Astrocyte (in vitro differentiated cells and primary cell): ENCODE measurements at regions not wholly inside any gene's neighbourhood (a gene's known extent, or its start where the extent isn't known, plus 50 kb on each side); places are given as distances from the start of the nearest gene placed in this dataset.

Experiments used
- DNase-seq: peaks from one replicate; pipeline ENCODE4 v3.0.0-alpha.2; 2010; ENCODE audit warnings: low read depth
- FAIRE-seq: peaks from 2 replicates; lab custom pipeline; 2011; peaks lifted over from hg19 to GRCh38; lab: Jason Lieb, UNC
- H2AFZ ChIP-seq: 2 replicates; pipeline ENCODE4 v1.6.0; 2012; ENCODE audit warnings: low read depth, low read length, inconsistent platforms
- H3K27ac ChIP-seq: 2 replicates; pipeline ENCODE4 v1.5.1; 2011; ENCODE audit warnings: low read depth, low read length, inconsistent platforms
- H3K27me3 ChIP-seq: 2 replicates; pipeline ENCODE4 v1.6.0; 2011; ENCODE audit warnings: low read length, inconsistent platforms; ENCODE audit not compliant: insufficient read depth
- H3K36me3 ChIP-seq: 2 replicates; pipeline ENCODE4 v1.5.1; 2011; ENCODE audit warnings: low read length, inconsistent platforms; ENCODE audit not compliant: insufficient read depth
- H3K4me1 ChIP-seq: 2 replicates; pipeline ENCODE4 v1.5.1; 2011; ENCODE audit warnings: low read length, inconsistent platforms; ENCODE audit not compliant: insufficient read depth
- H3K4me2 ChIP-seq: 2 replicates; pipeline ENCODE4 v1.6.0; 2012; ENCODE audit warnings: low read length, inconsistent platforms
- H3K4me3 ChIP-seq: 2 replicates; pipeline ENCODE4 v1.5.1; 2011; ENCODE audit warnings: low read depth, mild to moderate bottlenecking, low read length, inconsistent platforms; ENCODE audit not compliant: insufficient read depth
- H3K79me2 ChIP-seq: 2 replicates; pipeline ENCODE4 v1.6.0; 2012; ENCODE audit warnings: mild to moderate bottlenecking, low read length, inconsistent platforms; ENCODE audit not compliant: insufficient read depth
- H3K9ac ChIP-seq: 2 replicates; pipeline ENCODE4 v1.6.0; 2012; ENCODE audit warnings: mild to moderate bottlenecking, low read length, inconsistent platforms
- H3K9me3 ChIP-seq: 2 replicates; pipeline ENCODE4 v1.5.1; 2012; ENCODE audit warnings: low read depth, mild to moderate bottlenecking, low read length, inconsistent platforms; ENCODE audit not compliant: insufficient read depth
- H4K20me1 ChIP-seq: 2 replicates; pipeline ENCODE4 v1.6.0; 2012; ENCODE audit warnings: low read length, inconsistent platforms; ENCODE audit not compliant: insufficient read depth
- H3K27ac Mint-ChIP-seq: one replicate; pipeline ENCODE4 v1.8.0; 2021; ENCODE audit warnings: mild to moderate bottlenecking, mixed read lengths; ENCODE audit not compliant: unreplicated experiment
- H3K27me3 Mint-ChIP-seq: one replicate; pipeline ENCODE4 v1.8.0; 2021; ENCODE audit warnings: low read depth, mixed read lengths; ENCODE audit not compliant: unreplicated experiment
- H3K36me3 Mint-ChIP-seq: one replicate; pipeline ENCODE4 v1.8.0; 2021; ENCODE audit warnings: low read depth, mixed read lengths; ENCODE audit not compliant: unreplicated experiment
- H3K4me1 Mint-ChIP-seq: one replicate; pipeline ENCODE4 v1.8.0; 2021; ENCODE audit warnings: low read depth, mixed read lengths; ENCODE audit not compliant: unreplicated experiment
- H3K4me3 Mint-ChIP-seq: one replicate; pipeline ENCODE4 v1.8.0; 2021; ENCODE audit warnings: mild to moderate bottlenecking, moderate library complexity, mixed read lengths; ENCODE audit not compliant: unreplicated experiment
- H3K9me3 Mint-ChIP-seq: one replicate; pipeline ENCODE4 v1.8.0; 2021; ENCODE audit warnings: mild to moderate bottlenecking, mixed read lengths; ENCODE audit not compliant: unreplicated experiment
- CTCF ChIP-seq: IDR thresholded peaks from 2 replicates; pipeline ENCODE4 v1.5.1; 2011; ENCODE audit warnings: low read depth, mild to moderate bottlenecking, inconsistent platforms, low read length, moderate library complexity; ENCODE audit not compliant: insufficient read depth
- EZH2 ChIP-seq: IDR thresholded peaks from 2 replicates; pipeline ENCODE4 v1.6.1; 2012; ENCODE audit warnings: mild to moderate bottlenecking, low read length, inconsistent platforms; ENCODE audit not compliant: insufficient read depth

GRCh38 chr10:78543031-78543748, 509.5 kb downstream of the RPS24 start:
- Mint-ChIP-seq H3K4me3 (no peak overlapping the region), H3K27me3 (peaks cover 42% of the 10 kb centered on the region), H3K27ac (peak overlapping the region; percentile 34), H3K9me3 (peaks cover 5% of the 10 kb centered on the region), H3K36me3 (no peaks in the 10 kb centered on the region), H3K4me1 (peaks cover 8% of the 10 kb centered on the region)
- H3K9me3 ChIP-seq = no peaks in the 10 kb centered on the region
- no peak overlapping the region for H3K9ac ChIP-seq
- H3K4me3 ChIP-seq = no peak overlapping the region
- H2AFZ ChIP-seq = no peak overlapping the region
- no peaks in the 10 kb centered on the region for H4K20me1 ChIP-seq
- FAIRE-seq = no peak
- H3K36me3 ChIP-seq = no peaks in the 10 kb centered on the region
- no peak for DNase-seq
- no peak for TF ChIP-seq EZH2
- no peak for TF ChIP-seq CTCF
- no peaks in the 10 kb centered on the region for H3K79me2 ChIP-seq
- H3K4me2 ChIP-seq = peak overlapping the region; percentile 66
- H3K4me1 ChIP-seq = peaks cover 39% of the 10 kb centered on the region
- peaks cover 9% of the 10 kb centered on the region for H3K27me3 ChIP-seq
- H3K27ac ChIP-seq = no peak overlapping the region

GRCh38 chr10:78543749-78544362, 510.2 kb downstream of the RPS24 start:
- H3K9ac ChIP-seq = no peak overlapping the region
- H4K20me1 ChIP-seq = no peaks in the 10 kb centered on the region
- peaks cover 39% of the 10 kb centered on the region for H3K4me1 ChIP-seq
- DNase-seq = peak; percentile 96
- Mint-ChIP-seq H3K36me3 (no peaks in the 10 kb centered on the region), H3K4me1 (peaks cover 8% of the 10 kb centered on the region), H3K27me3 (peaks cover 43% of the 10 kb centered on the region), H3K9me3 (peaks cover 5% of the 10 kb centered on the region), H3K4me3 (no peak overlapping the region), H3K27ac (peak overlapping the region; percentile 34)
- FAIRE-seq = peak; percentile 75
- no peaks in the 10 kb centered on the region for H3K9me3 ChIP-seq
- peak overlapping the region; percentile 66 for H3K4me2 ChIP-seq
- H3K79me2 ChIP-seq = no peaks in the 10 kb centered on the region
- TF ChIP-seq EZH2 (no peak), CTCF (no peak)
- no peak overlapping the region for H3K4me3 ChIP-seq
- H3K36me3 ChIP-seq = no peaks in the 10 kb centered on the region
- H3K27me3 ChIP-seq = peaks cover 15% of the 10 kb centered on the region
- no peak overlapping the region for H2AFZ ChIP-seq
- no peak overlapping the region for H3K27ac ChIP-seq
